ENCODE measurements at regions not wholly inside any gene's neighbourhood (a gene's known extent, or its start where the extent isn't known, plus 50 kb on each side); places are given as distances from the start of the nearest gene placed in this dataset.

- H3K9me3 ChIP-seq (replicated peaks; ENCODE audit: control insufficient read depth, insufficient read depth, low read length) = no peaks in the 10 kb centered on the region
- no peak for DNase-seq (ENCODE audit: low read depth, low spot score)
- no peak overlapping the region for H3K9ac ChIP-seq (replicated peaks; ENCODE audit: extremely low read depth, insufficient read depth, low read length)
- intact Hi-C loops (cut with micrococcal nuclease) = no loop called here
- H4K20me1 ChIP-seq (replicated peaks; ENCODE audit: control insufficient read depth, extremely low read depth, insufficient read depth, low read length) = no peaks in the 10 kb centered on the region
- no peaks in the 10 kb centered on the region for H3K27me3 ChIP-seq (ENCODE audit: control insufficient read depth in 2 of 2, insufficient read depth in 2 of 2, low read length in 2 of 2)
- H3K27ac ChIP-seq (ENCODE audit: insufficient read depth, low read depth, low read length) = no peak overlapping the region
- H3K4me2 ChIP-seq (ENCODE audit: insufficient read depth, low read length) = no peak overlapping the region
- dilution Hi-C loops (cut with MboI; ENCODE audit: extremely low pct_ligation_motif_present, low sequenced_read_pairs) = no loop called here
- no peaks in the 10 kb centered on the region for H3K9me1 ChIP-seq (replicated peaks; ENCODE audit: control insufficient read depth, extremely low read depth, insufficient read depth, low read length)
- peaks cover 1% of the 10 kb centered on the region for H3K4me1 ChIP-seq (ENCODE audit: control insufficient read depth, extremely low read depth, insufficient read depth, low read length)
- H3K4me3 ChIP-seq (replicated peaks in 1 of 3; ENCODE audit: insufficient read depth in 1 of 3, low read depth in 1 of 3, low read length in 3 of 3) = no peak overlapping the region
- TF ChIP-seq JUN (IDR thresholded peaks at IDR 0.05; ENCODE audit: borderline replicate concordance, insufficient read depth, insufficient read length, low read depth) (no peak), POLR2A (IDR thresholded peaks at IDR 0.05; ENCODE audit: low read depth, low read length) (no peak), CTCF (IDR thresholded peaks at IDR 0.05; ENCODE audit: extremely low read depth in 1 of 2, insufficient read depth in 1 of 2, low read depth in 1 of 2, low read length in 2 of 2) (no peak), MYC (IDR thresholded peaks at IDR 0.05; ENCODE audit: low read depth, low read length) (no peak)
- TF ChIP-seq, protein P1, sequence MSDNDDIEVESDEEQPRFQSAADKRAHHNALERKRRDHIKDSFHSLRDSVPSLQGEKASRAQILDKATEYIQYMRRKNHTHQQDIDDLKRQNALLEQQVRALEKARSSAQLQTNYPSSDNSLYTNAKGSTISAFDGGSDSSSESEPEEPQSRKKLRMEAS (IDR thresholded peaks at IDR 0.05; ENCODE audit: insufficient read depth, insufficient read length) = no peak
- no peaks in the 10 kb centered on the region for H3K79me2 ChIP-seq (ENCODE audit: control insufficient read depth, insufficient read depth, low read length)
- CTCF ChIA-PET = interaction anchor here (0.9 to 1.4 kb wide), 2 partner anchors 125 to 232 kb away, joined by 3 read pairs; no protein-coding TSS in a partner anchor
- FAIRE-seq = no peak
- H3K36me3 ChIP-seq (ENCODE audit: control insufficient read depth in 2 of 2, extremely low read depth in 1 of 2, insufficient read depth in 2 of 2, low read length in 2 of 2) = no peaks in the 10 kb centered on the region
- no peak overlapping the region for H2AFZ ChIP-seq (ENCODE audit: low read depth, low read length)
- POLR2A ChIA-PET = no interaction called here
- no TSS peak for BruUV-seq (replicated peaks)
Measured at GRCh38 chr4:20532871-20533870, 167.1 kb upstream of the PACRGL start.

Data from endothelial cell of umbilical vein (primary cell).